H1 (cell line): ENCODE measurements at regions not wholly inside any gene's neighbourhood (a gene's known extent, or its start where the extent isn't known, plus 50 kb on each side); places are given as distances from the start of the nearest gene placed in this dataset.

Experiments used
- CTCF ChIA-PET: fragments of 300-600 bp; sonication (Branson Sonifier 250); formaldehyde crosslinking; loops from one replicate; lab custom pipeline; 2021; ENCODE audit not compliant: partially characterized antibody; lab: Charles Lee
- POLR2A ChIA-PET: fragments of 300-600 bp; sonication (Branson Sonifier 250); formaldehyde crosslinking; loops from one replicate; lab custom pipeline; 2021; ENCODE audit warnings: inconsistent platforms; ENCODE audit not compliant: partially characterized antibody; lab: Charles Lee
- DNase-seq, 2 experiments: peaks; one replicate each; pipeline versions ENCODE4 v3.0.0 to v3.0.0-alpha.2; 2010 to 2022; ENCODE audit warnings: low spot score in 2 of 2, low read depth in 1 of 2, mixed read lengths in 1 of 2
- FAIRE-seq: peaks from 2 replicates; lab custom pipeline; 2011; peaks lifted over from hg19 to GRCh38; lab: Jason Lieb, UNC
- H2AFZ ChIP-seq: 2 replicates; pipeline ENCODE4 v1.8.1; 2012; ENCODE audit warnings: low read length, inconsistent platforms
- H2AK5ac ChIP-seq: 2 replicates; pipeline ENCODE4 v1.6.1; 2013; ENCODE audit warnings: low read depth, low read length
- H2BK120ac ChIP-seq: replicated peaks from 2 replicates; pipeline ENCODE3; 2013; ENCODE audit warnings: low read depth, low read length, inconsistent platforms
- H2BK12ac ChIP-seq: 2 replicates; pipeline ENCODE4 v1.6.1; 2013; ENCODE audit warnings: low read depth, low read length
- H2BK15ac ChIP-seq: 2 replicates; pipeline ENCODE4 v1.6.1; 2013; ENCODE audit warnings: low read length
- H2BK20ac ChIP-seq: 2 replicates; pipeline ENCODE4 v1.6.1; 2013; ENCODE audit warnings: low read length
- H2BK5ac ChIP-seq: 2 replicates; pipeline ENCODE4 v1.6.1; 2013; ENCODE audit warnings: low read depth, low read length
- H3K14ac ChIP-seq: 2 replicates; pipeline ENCODE4 v1.6.1; 2013; ENCODE audit warnings: inconsistent platforms; ENCODE audit not compliant: insufficient read length
- H3K18ac ChIP-seq: 2 replicates; pipeline ENCODE4 v1.6.1; 2013; ENCODE audit warnings: low read length; ENCODE audit errors: extremely low read depth
- H3K23ac ChIP-seq: 2 replicates; pipeline ENCODE4 v1.6.1; 2013; ENCODE audit warnings: inconsistent platforms; ENCODE audit not compliant: insufficient read length
- H3K23me2 ChIP-seq: 2 replicates; pipeline ENCODE4 v1.6.1; 2013; ENCODE audit warnings: low read depth, low read length
- H3K27ac ChIP-seq: 2 replicates; pipeline ENCODE4 v1.6.1; 2011; ENCODE audit warnings: low read depth, low read length, inconsistent platforms
- H3K27me3 ChIP-seq, 4 experiments: replicated peaks in 1 of 4; 1 replicate in 1 of 4; 2 replicates in 3 of 4; pipeline versions ENCODE4 v1.6.1 to v1.8.1; 2011 to 2013; ENCODE audit warnings: low read length in 3 of 4, mild to moderate bottlenecking in 3 of 4, inconsistent platforms in 2 of 4, mixed read lengths in 2 of 4, moderate library complexity in 1 of 4; ENCODE audit not compliant: control insufficient read depth in 3 of 4, insufficient read depth in 3 of 4; ENCODE audit errors: extremely low read depth in 1 of 4
- H3K36me3 ChIP-seq, 4 experiments: 2 replicates each; pipeline versions ENCODE4 v1.6.1 to v1.8.1; 2011 to 2013; ENCODE audit warnings: mild to moderate bottlenecking in 4 of 4, low read length in 3 of 4, moderate library complexity in 2 of 4, control low read depth in 1 of 4, inconsistent platforms in 1 of 4; ENCODE audit not compliant: insufficient read depth in 4 of 4, control insufficient read depth in 2 of 4
- H3K4ac ChIP-seq: replicated peaks from 2 replicates; pipeline ENCODE3; 2013; ENCODE audit warnings: low read length, low read depth, mixed read lengths, inconsistent platforms; ENCODE audit not compliant: insufficient read length
- H3K4me1 ChIP-seq, 4 experiments: replicated peaks in 1 of 4; 1 replicate in 1 of 4; 2 replicates in 3 of 4; pipeline versions ENCODE4 v1.6.1 to v1.8.1; 2011 to 2013; ENCODE audit warnings: low read length in 3 of 4, inconsistent platforms in 2 of 4, mixed read lengths in 1 of 4; ENCODE audit not compliant: insufficient read depth in 4 of 4, control insufficient read depth in 3 of 4
- H3K4me2 ChIP-seq, 2 experiments: 2 replicates each; pipeline versions ENCODE4 v1.6.1 to v1.8.1; 2011 to 2013; ENCODE audit warnings: low read depth in 2 of 2, low read length in 2 of 2, control low read depth in 1 of 2, inconsistent platforms in 1 of 2, mild to moderate bottlenecking in 1 of 2; ENCODE audit not compliant: insufficient read depth in 1 of 2
- H3K4me3 ChIP-seq, 4 experiments: fragments of 200-600, 300-600 bp in 1 of 4; sonication (generic), shearing (Covaris generic), sonication (Bioruptor Twin) in 1 of 4; 2 replicates each; pipeline versions ENCODE4 v1.5.1 to v1.8.1; 2011 to 2016; ENCODE audit warnings: low read length in 4 of 4, low read depth in 3 of 4, control low read depth in 2 of 4, inconsistent platforms in 2 of 4, mild to moderate bottlenecking in 2 of 4, mixed read lengths in 1 of 4, moderate library complexity in 1 of 4; ENCODE audit not compliant: insufficient read depth in 2 of 4; ENCODE audit errors: extremely low read depth in 1 of 4
- H3K56ac ChIP-seq: replicated peaks from 2 replicates; pipeline ENCODE3; 2013; ENCODE audit warnings: low read depth, mild to moderate bottlenecking, mixed read lengths, low read length, inconsistent platforms; ENCODE audit not compliant: insufficient read length
- H3K79me1 ChIP-seq: 2 replicates; pipeline ENCODE4 v1.6.1; 2013; ENCODE audit warnings: low read depth, low read length, control low read depth
- H3K79me2 ChIP-seq, 2 experiments: 2 replicates each; pipeline versions ENCODE4 v1.6.1 to v1.8.1; 2012 to 2013; ENCODE audit warnings: low read length in 2 of 2, mild to moderate bottlenecking in 2 of 2, inconsistent platforms in 1 of 2; ENCODE audit not compliant: insufficient read depth in 2 of 2, control insufficient read depth in 1 of 2
- H3K9ac ChIP-seq, 4 experiments: replicated peaks in 1 of 4; 1 replicate in 1 of 4; 2 replicates in 3 of 4; pipeline versions ENCODE4 v1.6.1 to v1.8.1; 2011 to 2013; ENCODE audit warnings: low read depth in 3 of 4, low read length in 3 of 4, control low read depth in 2 of 4, mild to moderate bottlenecking in 2 of 4, moderate library complexity in 2 of 4, inconsistent platforms in 1 of 4; ENCODE audit errors: extremely low read depth in 1 of 4
- H3K9me3 ChIP-seq, 2 experiments: 2 replicates each; pipeline versions ENCODE4 v1.6.1 to v1.8.1; 2012 to 2013; ENCODE audit warnings: mild to moderate bottlenecking in 2 of 2, moderate library complexity in 2 of 2, control low read depth in 1 of 2, inconsistent platforms in 1 of 2, low read depth in 1 of 2, low read length in 1 of 2, mixed read lengths in 1 of 2; ENCODE audit not compliant: insufficient read depth in 2 of 2
- H4K20me1 ChIP-seq, 2 experiments: replicated peaks in 1 of 2; 2 replicates each; pipeline versions ENCODE3 to v1.8.1; 2011 to 2013; ENCODE audit warnings: inconsistent platforms in 2 of 2, low read length in 2 of 2, mild to moderate bottlenecking in 1 of 2; ENCODE audit not compliant: insufficient read depth in 2 of 2, control insufficient read depth in 1 of 2
- H4K5ac ChIP-seq: 2 replicates; pipeline ENCODE4 v1.6.1; 2013; ENCODE audit warnings: low read length, low read depth, mixed read lengths, inconsistent platforms; ENCODE audit not compliant: insufficient read length
- H4K8ac ChIP-seq: 2 replicates; pipeline ENCODE4 v1.8.0; 2013; ENCODE audit warnings: mild to moderate bottlenecking, moderate library complexity, low read length, inconsistent platforms; ENCODE audit not compliant: insufficient read depth; ENCODE audit errors: extremely low read depth
- H4K91ac ChIP-seq: replicated peaks from 2 replicates; pipeline ENCODE3; 2013; ENCODE audit warnings: low read length, mixed read lengths, inconsistent platforms; ENCODE audit not compliant: insufficient read length
- BCL11A ChIP-seq, 2 experiments: IDR thresholded peaks; one replicate each; pipeline ENCODE4 v1.6.1; 2011; ENCODE audit warnings: low read depth in 2 of 2, low read length in 2 of 2, mild to moderate bottlenecking in 2 of 2
- CHD1 ChIP-seq: IDR thresholded peaks from 2 replicates; pipeline ENCODE4 v1.6.1; 2012; ENCODE audit warnings: low read depth, low read length, improper control_type of control experiment
- NANOG ChIP-seq: IDR thresholded peaks from 2 replicates; pipeline ENCODE4 v1.6.1; 2011; ENCODE audit warnings: low read length, low read depth, mild to moderate bottlenecking, inconsistent platforms; ENCODE audit not compliant: insufficient read depth, poor library complexity, severe bottlenecking
- SP1 ChIP-seq: IDR thresholded peaks from 2 replicates; pipeline ENCODE4 v1.6.1; 2011; ENCODE audit warnings: low read depth, low read length
- WGBS, 2 experiments: shearing (Covaris generic) in 1 of 2; methylation state at CpG; one replicate each; pipeline versions ENCODE4 v1.1.6 to v1.1.7; 2013 to 2015; ENCODE audit warnings: low lambda C conversion rate in 2 of 2, mixed read lengths in 2 of 2, inconsistent platforms in 1 of 2, low coverage in 1 of 2, missing lambda C conversion rate in 1 of 2; ENCODE audit not compliant: insufficient replicate concordance in 2 of 2, insufficient coverage in 1 of 2, insufficient read length in 1 of 2; ENCODE audit errors: extremely low coverage in 1 of 2, missing lambda C conversion rate in 1 of 2; 5-methylcytosine and 5-hydroxymethylcytosine counted together

DNA sequence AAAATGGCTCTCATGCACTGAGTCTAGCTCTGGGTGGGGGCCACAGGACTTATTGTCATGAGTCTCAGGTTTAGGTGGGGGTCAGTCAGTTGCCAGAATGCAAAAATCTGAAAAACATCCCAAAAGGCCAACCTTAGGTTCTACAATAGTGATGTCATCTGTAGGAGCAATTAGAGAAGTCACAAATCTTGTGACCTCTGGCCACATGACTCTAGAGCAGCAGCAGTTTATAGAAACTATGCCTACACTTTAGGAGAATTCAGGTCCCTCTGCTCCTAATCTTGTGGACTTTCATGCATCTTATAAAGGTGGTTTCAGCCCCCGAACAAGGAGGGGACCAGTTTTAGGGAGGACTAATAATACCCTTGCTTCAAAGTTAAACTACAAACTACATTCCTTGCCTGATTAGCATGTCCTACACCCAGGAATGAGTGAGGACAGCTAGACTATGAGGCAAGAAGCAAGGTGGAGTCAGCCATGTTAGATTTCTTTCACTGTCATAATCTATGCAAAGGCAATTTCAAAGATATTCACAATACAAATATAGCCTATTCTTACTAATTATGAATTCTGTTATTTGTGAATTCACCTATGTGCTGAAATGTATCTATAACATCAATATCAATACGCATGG lies 123.5 kb upstream of the ADCY1 start:
- H3K9ac ChIP-seq, result no peak overlapping the region
- no peaks in the 10 kb centered on the region; a peak in 1 of 4 replicates for H3K9me3 ChIP-seq
- WGBS, 2 experiments, result 96% methylated on average over 2 of the region's 2 CpGs; no CpG with 5 or more reads in 1 of the 2 experiments
- no peak overlapping the region for H2BK15ac ChIP-seq
- no peak overlapping the region for H2BK20ac ChIP-seq
- H3K27me3 ChIP-seq, result no peaks in the 10 kb centered on the region
- H3K36me3 ChIP-seq, result no peaks in the 10 kb centered on the region
- H3K18ac ChIP-seq, result no peak overlapping the region
- H3K27ac ChIP-seq, result no peak overlapping the region
- H3K4ac ChIP-seq, result no peak overlapping the region
- ChIA-PET CTCF (interaction anchor here (0.6 to 1.2 kb wide), 2 partner anchors 12 to 17 kb away, joined by 3 to 5 read pairs; no protein-coding TSS in a partner anchor), POLR2A (no interaction called here)
- no peak overlapping the region for H3K4me2 ChIP-seq
- no peak overlapping the region for H2BK120ac ChIP-seq
- no peak overlapping the region for H4K5ac ChIP-seq
- no peak overlapping the region for H4K8ac ChIP-seq
- H3K14ac ChIP-seq, result no peak overlapping the region
- no peak overlapping the region for H2BK5ac ChIP-seq
- H2BK12ac ChIP-seq, result no peak overlapping the region
- no peaks in the 10 kb centered on the region for H3K79me2 ChIP-seq
- DNase-seq, result no peak
- no peak overlapping the region for H4K91ac ChIP-seq
- no peak overlapping the region for H2AFZ ChIP-seq
- no peaks in the 10 kb centered on the region for H3K79me1 ChIP-seq
- no peaks in the 10 kb centered on the region for H3K23me2 ChIP-seq
- no peak overlapping the region for H3K4me3 ChIP-seq
- no peaks in the 10 kb centered on the region for H3K4me1 ChIP-seq
- no peak overlapping the region for H3K56ac ChIP-seq
- H2AK5ac ChIP-seq, result no peak overlapping the region
- no peak for FAIRE-seq
- TF ChIP-seq NANOG (no peak), CHD1 (no peak), BCL11A (IDR thresholded peaks at IDR 0.05; ENCODE audit: low read depth in 2 of 2, low read length in 2 of 2) (no peak), SP1 (no peak)
- H4K20me1 ChIP-seq, result no peaks in the 10 kb centered on the region
- no peak overlapping the region for H3K23ac ChIP-seq
